CD4-positive, alpha-beta T cell treated with Interleukin-17A for 4 hours (primary cell): ENCODE measurements at regions not wholly inside any gene's neighbourhood (a gene's known extent, or its start where the extent isn't known, plus 50 kb on each side); places are given as distances from the start of the nearest gene placed in this dataset.
"Not testable (repeated sequence)": the region's sequence is repeated elsewhere in the genome, so short reads cannot be mapped to it uniquely, and the experiment has no call there.

Experiments used
- DNase-seq: peaks from one replicate; pipeline ENCODE4 v3.0.0-alpha.2; 2020; ENCODE audit warnings: mixed read lengths

- DNase-seq, result no peak
These were observed 296.8 kb upstream of the RSPO3 start for GRCh38 chr6:126821706-126822105.

GRCh38 chr6:126824226-126824625 is 294.2 kb upstream of the RSPO3 start:
- DNase-seq, result no peak

GRCh38 chr6:126824815-126825214 is 293.7 kb upstream of the RSPO3 start:
- no peak for DNase-seq

GRCh38 chr6:126826166-126826714 is 292.2 kb upstream of the RSPO3 start:
- DNase-seq, result no peak

- DNase-seq, result no peak
These were observed 287.0 kb upstream of the RSPO3 start for GRCh38 chr6:126831461-126831860.

GRCh38 chr6:126842769-126843168 is 275.7 kb upstream of the RSPO3 start:
- DNase-seq, result no peak

GRCh38 chr6:126848119-126848518 is 270.4 kb upstream of the RSPO3 start:
- DNase-seq, result no peak

- no peak for DNase-seq
These were observed 250.8 kb upstream of the RSPO3 start for GRCh38 chr6:126867641-126868040.

GRCh38 chr6:126873351-126873750 is 245.1 kb upstream of the RSPO3 start:
- DNase-seq, result no peak

GRCh38 chr6:126873791-126874190 is 244.7 kb upstream of the RSPO3 start:
- no peak for DNase-seq

GRCh38 chr6:126876446-126876845 is 242.0 kb upstream of the RSPO3 start:
- DNase-seq, result no peak

GRCh38 chr6:126880964-126881363 is 237.5 kb upstream of the RSPO3 start:
- no peak for DNase-seq

GRCh38 chr6:126886106-126886505 is 232.4 kb upstream of the RSPO3 start:
- DNase-seq, result no peak

GRCh38 chr6:126888727-126889725 is 229.4 kb upstream of the RSPO3 start:
- DNase-seq, result no peak

- DNase-seq, result no peak
These were observed 228.4 kb upstream of the RSPO3 start for GRCh38 chr6:126890055-126890454.

- DNase-seq, result no peak
These were observed 227.3 kb upstream of the RSPO3 start for GRCh38 chr6:126891158-126891557.

- not testable (repeated sequence) for DNase-seq
These were observed 225.6 kb upstream of the RSPO3 start for GRCh38 chr6:126892869-126893268.

- DNase-seq, result no peak
These were observed 220.7 kb upstream of the RSPO3 start for GRCh38 chr6:126897758-126898157.

GRCh38 chr6:126904176-126904575 is 214.3 kb upstream of the RSPO3 start:
- no peak for DNase-seq

GRCh38 chr6:126905917-126906316 is 212.6 kb upstream of the RSPO3 start:
- no peak for DNase-seq

GRCh38 chr6:126907312-126907711 is 211.2 kb upstream of the RSPO3 start:
- no peak for DNase-seq

GRCh38 chr6:126907996-126908395 is 210.5 kb upstream of the RSPO3 start:
- DNase-seq, result no peak

- DNase-seq, result no peak
These were observed 209.0 kb upstream of the RSPO3 start for GRCh38 chr6:126909493-126909892.

- DNase-seq, result no peak
These were observed 204.8 kb upstream of the RSPO3 start for GRCh38 chr6:126913651-126914050.
